T47D (cell line): ENCODE measurements at regions not wholly inside any gene's neighbourhood (a gene's known extent, or its start where the extent isn't known, plus 50 kb on each side); places are given as distances from the start of the nearest gene placed in this dataset.

Experiments used
- DNase-seq, 2 experiments: peaks; one replicate each; pipeline versions ENCODE4 v3.0.0 to v3.0.0-alpha.2; 2011 to 2012; ENCODE audit warnings: low read depth in 1 of 2, low spot score in 1 of 2
- JUND ChIP-seq: IDR thresholded peaks from 2 replicates; pipeline ENCODE4 v1.6.1; 2012; ENCODE audit warnings: low read depth
- in situ Hi-C: cut with HindIII; loops from 2 replicates; pipeline ENCODE4 v1.10.0; 2016; ENCODE audit warnings: low sequenced_read_pairs, low pct_unique_long_range_greater_than_20kb

DNA sequence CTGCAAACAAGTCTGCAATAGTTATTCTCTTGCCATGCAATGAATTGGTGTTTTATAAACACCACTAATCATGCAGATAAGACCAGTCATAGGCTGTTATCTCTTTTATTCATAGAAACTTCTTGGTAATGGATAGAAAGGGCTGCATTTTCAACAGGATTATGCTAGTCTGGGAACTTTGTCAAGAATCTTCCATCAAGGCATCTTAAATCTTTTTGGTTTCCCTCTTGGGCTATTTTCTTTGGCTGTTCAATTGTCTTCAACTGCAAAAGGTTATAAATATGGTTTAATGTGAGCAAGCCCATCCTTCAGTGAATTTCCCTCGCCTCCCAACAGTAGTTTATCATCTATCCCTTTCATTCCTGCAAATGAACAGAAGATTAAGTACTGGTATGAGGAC is 59.0 kb upstream of the MINAR1 start:
- no peak for DNase-seq
- in situ Hi-C loops: no loop called here
- TF ChIP-seq JUND: no peak

DNA sequence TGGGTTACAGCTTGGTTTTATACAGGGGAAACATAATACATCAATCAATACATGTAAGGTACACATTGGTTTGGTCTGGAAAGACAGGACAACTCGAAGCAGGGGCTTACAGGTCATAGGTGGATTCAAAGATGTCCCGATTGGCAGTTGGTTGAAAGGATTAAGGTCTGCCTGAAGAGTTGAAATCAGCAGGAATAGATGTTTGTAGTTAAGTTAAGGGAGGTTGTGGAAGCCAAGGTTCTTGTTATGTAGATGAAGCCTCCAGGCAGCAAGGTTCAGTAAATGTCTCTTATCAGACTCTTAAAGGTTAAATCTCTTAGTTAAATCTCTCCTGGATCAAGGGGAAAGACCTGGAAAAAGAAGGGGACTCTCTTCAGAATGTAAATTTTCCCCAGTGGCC is 58.4 kb upstream of the MINAR1 start:
- DNase-seq: no peak
- no peak for TF ChIP-seq JUND
- in situ Hi-C loops: no loop called here

DNA sequence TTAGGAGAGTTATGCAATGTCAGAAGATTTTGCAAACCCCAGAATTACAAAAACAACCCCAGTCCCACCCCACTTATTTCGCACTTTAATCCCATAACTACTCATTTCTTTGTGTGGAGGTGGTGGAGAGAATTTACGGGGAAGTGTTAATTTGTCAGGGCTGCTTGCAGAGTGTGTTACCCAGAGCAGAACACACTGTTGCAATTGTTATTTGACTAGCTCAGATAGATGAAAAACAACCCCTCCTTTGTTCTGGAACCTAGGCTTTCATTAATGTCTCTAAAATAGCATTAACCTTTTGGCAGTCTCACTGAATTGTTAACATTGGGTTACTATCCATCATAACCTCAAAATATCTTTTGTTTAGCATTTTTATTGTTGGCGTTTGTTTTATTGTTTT is 55.8 kb upstream of the MINAR1 start:
- TF ChIP-seq JUND: no peak
- in situ Hi-C loops: no loop called here
- DNase-seq: no peak

DNA sequence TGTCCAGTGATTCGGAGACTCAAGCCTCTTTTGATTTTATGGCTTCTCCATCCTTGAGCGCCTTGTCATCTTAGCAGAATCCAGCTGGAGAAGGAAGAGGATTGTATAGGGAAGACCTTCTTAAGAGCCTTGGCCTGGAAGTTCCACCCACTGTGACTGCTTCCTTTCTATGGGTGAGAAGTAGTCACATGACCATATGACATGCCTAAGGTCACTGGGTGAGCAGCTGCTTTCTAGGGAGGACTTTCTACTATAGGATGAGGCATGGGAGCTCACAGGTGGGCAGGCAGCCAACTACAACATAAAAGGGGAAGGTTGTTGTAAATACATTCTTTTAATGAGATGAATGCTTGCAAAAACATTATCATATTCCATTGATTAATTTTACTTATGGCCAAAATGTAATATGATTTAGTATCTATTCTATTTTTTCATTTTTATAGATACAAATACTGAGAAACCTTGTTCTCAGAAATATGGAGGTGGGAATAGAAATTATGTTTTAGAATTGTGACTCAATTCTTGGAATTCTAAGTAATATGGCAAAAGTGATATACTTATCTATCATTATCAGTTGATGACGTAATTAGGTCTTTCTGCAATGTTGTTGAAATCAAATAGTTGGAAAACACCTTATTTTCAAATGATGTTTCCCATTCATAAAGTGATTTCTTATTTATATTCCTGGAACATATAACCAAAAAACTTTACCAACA is 53.6 kb upstream of the MINAR1 start:
- TF ChIP-seq JUND: no peak
- DNase-seq: no peak

DNA sequence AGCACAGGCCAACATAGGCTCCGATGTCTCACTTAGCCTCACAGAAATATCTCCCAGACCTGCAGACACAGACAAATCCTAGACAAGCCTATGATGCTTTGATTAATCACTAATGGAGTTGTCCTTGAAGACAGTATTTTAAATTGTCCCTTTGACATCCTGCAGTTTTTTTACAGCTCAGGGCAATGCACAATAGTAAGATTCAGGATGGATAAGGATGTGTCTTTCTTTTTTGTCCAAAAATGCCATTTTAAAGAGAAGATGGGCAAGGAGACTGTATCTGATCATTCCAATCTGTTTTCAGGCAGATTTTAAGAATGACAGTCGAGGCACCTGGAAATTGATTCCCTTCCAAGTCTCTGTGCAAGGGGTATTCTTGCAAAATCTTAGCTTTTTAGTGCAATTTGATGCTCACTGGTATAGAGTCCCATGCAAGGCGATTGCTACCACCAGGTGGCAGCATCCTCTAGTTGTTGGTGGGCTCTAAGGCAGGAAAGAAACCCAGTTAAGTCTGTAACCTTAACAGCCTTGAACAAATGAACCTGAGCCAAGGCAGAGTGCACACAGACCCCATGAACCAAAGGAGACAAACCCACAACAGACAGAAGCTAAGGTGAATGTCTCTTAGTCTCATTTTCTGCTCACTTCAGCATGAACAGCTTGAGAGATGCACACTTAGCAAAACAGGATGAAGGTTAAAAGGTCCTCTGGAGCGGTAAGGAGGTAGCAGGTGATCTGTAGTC is 51.2 kb upstream of the MINAR1 start:
- no peak for TF ChIP-seq JUND
- in situ Hi-C loops: no loop called here
- DNase-seq: peak; percentile 50 to 81

More for the DNA sequence above, 53.6 kb upstream of the MINAR1 start:
- in situ Hi-C loops: no loop called here

DNA sequence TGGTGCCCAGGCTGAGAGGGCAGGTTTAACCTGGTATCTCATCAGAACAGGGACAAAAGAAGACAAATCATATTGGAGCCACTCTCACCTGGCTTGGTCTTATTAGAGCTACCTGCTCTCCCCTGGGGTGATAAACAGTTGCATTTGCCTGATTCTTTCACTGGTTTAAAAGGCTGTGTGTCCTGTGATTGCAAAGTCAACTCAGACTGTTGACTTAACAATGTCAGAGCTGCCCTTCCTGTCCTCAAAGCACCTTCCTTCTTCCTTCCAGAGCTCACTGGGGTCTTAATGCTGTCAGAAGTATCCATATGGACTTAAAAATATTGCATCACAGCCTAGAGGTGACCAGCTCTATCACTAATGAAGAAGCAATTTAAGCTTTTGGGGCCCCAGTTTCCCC is 50.5 kb upstream of the MINAR1 start:
- no peak for TF ChIP-seq JUND
- DNase-seq: peak in 1 of 2 experiments; percentile 41
- in situ Hi-C loops: no loop called here
